NOMO-1 treated with dmso at 0.1 percent for 144 hours (cell line): ENCODE measurements at regions not wholly inside any gene's neighbourhood (a gene's known extent, or its start where the extent isn't known, plus 50 kb on each side); places are given as distances from the start of the nearest gene placed in this dataset.

Experiments used
- DNase-seq: peaks from one replicate; lab custom pipeline; 2025; ENCODE audit not compliant: unreplicated experiment; lab: John Stamatoyannopoulos, UW

DNA sequence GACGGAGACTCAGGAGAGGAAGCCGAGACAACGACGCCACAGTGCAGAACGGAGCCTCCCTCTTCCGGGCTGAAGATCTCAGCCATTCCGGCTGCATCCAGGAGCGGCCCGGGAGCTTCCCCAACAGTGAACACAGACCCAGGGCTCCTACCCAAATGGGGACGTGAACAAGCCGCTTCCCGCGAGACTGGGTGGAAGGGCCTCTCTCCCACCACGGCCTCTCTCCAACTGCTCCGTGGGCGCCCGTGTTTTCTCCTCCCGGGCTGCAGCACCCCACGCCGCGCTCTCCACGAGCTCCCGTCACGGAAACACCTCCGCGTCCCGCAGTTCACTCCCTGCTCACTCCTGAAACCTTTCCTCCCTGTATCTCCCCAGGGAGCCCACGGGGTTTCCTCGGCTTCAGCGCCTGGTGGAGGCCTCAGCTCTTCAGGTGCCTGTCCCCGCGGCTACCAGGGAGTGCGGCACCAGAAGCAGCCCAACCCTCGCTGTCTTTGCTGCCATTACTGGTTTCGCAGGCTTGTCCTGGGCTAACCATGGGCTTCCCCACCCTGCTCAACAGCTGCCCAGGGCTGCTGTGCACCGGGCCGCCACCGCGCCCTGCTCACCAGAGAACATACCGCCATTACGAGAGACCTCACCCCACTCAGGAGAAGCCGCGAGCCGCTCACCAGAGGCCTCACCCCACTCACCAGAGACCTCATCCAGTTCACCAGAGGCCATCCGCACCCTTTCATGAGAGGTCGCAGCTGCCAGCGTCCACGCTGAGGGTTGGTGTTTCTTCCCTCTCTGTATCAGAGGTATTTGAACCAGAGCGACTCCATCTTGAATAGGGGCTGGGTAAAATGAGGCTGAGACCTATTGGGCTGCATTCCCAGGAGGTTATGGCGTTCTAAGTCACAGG is 922.8 kb downstream of the QKI start:
- DNase-seq: no peak

DNA sequence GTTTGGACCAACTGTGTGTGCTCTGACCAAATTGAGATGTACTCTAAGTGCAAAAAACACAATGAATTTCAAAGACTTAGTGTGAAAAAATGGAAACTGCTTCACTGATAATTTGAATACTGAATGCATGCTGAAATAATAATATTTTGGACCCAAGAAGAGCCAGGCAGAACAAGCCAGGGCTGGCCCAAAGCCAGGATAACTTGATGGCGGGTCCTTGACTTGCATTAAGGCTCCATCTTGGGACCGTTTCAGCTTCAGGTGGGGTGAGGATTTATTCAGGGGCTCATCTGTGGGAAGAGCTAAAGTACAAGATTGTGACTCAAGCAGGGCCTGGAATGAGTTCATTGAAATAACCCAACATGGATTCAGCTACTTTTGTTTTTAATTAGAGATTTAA is 921.9 kb downstream of the QKI start:
- DNase-seq: no peak

DNA sequence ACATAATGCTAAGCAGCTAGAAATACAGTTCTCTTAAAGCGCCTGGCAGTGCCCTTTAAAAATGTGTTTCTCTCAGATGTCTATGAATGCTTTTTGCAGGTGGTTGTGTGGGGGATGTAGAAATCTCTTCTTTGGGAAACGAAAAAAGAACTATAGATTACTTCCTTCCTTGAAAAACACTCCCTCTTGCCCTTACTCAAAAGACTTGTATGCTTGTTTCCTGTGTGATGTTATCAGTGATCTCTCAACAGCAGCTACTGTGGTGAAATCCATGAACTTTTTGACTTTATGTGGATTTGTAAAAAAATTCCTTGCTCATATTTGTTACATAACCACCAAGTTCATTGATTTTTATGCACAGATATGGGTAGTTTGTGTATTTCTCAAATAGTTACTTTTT is 916.5 kb downstream of the QKI start:
- no peak for DNase-seq

DNA sequence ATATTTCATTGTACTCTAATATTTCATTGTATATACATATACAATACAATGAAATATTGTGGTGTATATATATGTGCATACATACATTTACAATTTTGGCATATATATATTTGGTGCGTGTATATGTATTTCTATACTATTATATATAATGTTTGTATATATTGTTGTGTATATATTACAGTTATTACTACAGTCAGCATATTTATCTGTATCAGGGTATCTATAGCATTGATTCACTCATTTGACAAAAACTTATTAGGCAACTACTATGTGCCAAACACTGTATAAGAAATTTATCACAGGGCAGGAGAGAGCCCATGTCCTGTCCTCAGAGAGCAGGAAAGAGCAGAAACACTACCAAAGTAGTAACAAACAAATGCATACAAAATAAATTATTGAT is 910.6 kb downstream of the QKI start:
- no peak for DNase-seq

DNA sequence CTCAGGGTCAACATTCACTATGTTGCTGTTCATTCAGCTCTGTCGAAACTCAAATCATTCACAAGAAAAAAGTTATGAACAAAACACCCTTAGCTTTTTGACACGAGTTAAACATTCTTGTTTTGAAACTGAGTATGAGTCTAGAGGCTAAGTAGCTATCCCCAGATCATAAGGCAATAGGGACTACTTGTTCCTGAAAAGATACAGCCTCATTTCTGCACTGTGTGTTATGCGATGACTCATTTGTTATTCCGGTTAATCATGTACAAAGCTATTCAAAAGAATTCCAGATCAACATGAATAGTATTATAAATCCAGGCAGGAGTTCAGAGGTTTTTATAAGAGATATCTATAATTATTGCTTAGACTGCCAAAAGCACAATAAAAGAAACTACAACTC is 908.0 kb downstream of the QKI start:
- DNase-seq: no peak

DNA sequence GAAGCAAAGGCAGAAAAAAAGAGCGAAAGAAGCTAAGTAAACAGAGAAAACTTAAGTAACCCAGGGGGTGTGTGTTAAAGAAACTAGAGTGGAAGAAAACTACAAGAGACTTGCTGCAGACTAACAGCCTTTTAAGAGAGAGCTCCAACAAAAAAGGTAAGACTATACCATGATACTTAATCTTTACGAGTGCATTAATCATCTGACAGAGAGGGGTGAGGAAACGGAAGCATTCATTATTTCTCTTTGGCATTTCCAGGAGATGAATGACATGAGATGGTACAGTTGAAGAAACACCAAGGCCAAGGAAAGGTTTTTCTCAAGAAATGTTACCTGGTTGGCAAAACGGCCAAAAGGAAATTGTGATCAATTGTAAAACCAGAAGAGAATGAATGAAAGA is 906.8 kb downstream of the QKI start:
- DNase-seq: no peak

DNA sequence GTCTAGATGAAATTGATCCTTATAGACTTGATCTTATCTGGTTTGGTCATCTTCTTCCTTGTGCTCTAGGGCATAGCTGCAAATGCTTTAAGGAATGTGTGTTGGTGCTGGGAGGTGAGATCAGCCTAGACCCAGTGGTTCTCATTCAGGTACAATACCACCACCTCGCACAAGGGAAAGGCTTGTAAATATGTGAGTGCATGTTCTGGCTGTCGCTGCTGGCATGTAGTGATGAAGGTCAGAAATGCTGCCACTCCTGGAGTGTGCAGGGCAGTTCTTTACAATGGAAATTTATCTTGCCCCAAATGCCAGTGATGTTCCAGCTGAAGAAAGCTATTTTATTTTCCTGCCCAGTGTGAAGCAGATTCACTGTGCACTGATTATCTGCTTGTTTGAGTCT is 900.9 kb downstream of the QKI start:
- DNase-seq: no peak

DNA sequence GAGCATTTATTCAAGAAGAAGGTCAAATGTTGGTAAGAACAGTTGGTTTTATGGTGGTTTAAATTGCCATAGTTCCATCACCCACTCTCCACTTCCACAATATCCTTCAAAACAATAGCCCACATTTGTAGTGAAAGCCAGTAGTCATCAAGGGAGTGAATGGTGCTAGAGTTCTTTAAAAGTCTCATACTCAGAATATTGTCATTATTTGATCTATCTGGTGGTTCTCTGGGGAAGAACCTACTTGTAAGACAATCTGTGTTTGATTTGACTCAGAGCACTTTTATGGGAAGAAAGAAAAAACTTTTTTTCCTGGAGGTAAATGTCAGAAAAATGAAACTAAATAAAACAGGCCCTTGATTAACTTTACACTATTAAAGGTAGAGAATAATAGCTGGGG is 893.8 kb downstream of the QKI start:
- DNase-seq: no peak

DNA sequence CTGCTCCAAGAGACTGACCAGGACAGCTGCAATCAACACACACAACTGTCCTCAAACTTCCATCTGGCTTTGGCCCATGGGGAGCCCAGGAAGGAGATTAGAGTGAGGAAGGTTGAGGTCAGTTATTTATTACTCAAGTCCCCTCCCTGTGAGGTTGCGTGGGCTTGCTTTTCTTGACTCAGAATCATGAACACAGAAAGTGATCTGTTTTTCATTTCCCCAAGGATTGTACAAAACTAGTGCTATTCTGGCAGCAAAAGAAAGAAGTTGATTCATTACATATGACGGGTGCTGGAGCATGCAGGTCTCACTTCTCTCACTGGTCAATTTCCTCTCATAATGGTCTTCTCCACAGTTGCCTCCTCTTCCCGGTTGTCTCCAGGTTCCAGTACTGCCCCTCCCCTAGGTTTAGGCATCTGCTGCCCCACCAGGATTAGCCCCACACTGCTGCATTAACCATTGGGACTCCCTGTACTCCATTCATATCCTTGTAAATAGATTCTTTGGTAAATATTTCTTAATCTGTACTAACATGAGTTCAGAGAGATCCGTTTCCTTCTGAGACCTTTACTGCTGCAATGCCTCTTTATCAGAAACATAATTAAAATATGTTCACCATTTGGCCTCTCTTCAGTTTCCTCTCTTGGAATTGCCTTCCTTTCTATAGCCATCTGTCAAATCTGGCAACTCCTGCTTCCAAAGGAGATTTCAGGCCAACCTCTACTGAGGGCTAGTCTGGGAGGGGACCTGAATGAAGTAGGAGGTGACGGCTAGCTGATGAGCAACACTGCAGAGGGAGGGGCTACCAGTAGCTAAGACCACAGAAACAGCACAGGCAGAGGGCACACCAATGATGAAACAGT is 888.8 kb downstream of the QKI start:
- no peak for DNase-seq

DNA sequence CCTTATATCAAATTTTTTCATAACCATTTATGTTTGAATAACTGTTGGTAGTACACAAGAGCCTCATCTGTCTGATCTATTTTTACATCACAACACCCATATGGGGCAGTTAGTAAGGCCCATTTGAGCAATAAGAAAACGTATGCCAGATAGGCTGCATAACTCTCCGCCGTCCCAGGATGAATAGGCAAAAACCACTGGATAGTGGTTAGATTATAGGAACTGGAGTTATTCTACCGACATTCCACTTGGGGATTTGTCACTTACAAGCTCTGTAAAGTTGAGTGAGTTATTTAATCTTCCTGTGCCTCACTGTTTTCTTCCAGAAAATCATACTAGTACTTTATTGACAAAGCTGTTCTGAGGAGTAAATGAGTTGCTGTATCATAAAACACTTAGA is 881.9 kb downstream of the QKI start:
- DNase-seq: no peak

DNA sequence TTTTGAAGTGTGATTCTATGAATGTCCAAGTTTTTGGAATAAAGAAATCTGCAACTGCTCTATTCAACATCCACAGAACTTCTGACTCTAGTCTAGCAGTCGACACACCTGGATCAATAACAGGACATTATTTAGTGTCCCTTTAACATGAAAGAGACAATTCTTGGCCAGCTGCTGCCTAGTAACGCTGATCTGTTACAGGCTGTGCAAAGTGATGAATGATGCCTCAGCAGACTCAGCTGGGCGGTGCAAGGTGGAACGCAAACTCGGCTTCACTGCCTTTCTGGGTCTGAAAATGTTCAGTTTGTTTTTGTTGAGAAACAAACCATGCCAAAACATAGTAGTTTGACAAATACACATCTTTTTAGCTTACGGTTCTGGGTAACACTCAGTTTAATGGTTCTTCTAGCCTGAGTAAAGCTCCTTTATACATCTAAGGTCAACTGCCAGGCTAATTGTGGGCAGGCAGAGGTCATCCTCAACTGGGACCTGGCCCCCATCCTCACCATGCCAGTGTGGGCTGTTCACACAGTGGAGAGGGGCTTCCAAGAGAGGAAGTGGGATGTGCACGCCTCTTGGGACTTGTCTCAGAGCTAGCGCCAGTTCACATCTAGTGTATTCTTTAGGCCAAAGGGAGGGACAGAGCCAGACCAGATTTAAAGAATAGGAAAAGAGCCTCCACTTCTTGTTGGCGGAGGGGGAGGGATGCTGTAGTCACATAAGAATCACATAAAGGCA is 879.7 kb downstream of the QKI start:
- DNase-seq: no peak

DNA sequence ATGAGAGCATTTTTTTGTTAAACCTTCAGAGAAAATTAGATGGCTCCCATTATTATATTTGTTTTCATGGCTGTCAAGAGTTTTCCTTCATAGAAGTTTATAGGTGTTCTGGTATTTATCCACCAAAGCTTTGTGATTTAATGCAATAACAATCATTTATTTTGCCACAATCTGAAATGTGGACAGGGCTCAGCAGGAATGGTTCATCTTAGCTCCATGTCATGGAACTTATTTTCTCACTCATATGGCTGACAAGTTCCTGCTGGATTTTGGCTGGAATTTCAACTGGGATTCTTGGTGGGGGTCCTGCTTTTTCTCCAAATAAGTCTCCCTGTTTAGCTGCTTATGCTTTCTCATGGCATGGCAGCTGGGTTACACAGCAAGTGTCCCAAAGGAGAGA is 876.7 kb downstream of the QKI start:
- no peak for DNase-seq

DNA sequence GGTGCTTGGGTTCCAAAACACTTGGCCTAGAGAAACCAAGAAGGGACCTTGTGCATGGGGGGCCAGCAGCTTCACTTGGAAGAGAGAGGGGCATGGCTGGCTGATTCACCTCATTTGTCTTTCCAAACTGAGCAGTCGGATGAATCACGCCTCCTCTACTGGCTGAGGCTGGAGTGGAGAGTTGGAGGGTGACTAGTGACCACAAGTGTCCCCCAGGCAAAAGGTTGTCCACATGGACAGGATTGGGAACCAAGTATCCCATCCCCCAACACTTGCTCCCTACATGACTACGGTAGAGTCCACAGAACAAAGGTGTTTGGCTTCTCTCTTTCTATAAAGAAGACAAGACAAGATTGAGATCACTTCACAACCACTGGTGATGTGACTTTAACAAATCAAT is 875.6 kb downstream of the QKI start:
- DNase-seq: no peak

DNA sequence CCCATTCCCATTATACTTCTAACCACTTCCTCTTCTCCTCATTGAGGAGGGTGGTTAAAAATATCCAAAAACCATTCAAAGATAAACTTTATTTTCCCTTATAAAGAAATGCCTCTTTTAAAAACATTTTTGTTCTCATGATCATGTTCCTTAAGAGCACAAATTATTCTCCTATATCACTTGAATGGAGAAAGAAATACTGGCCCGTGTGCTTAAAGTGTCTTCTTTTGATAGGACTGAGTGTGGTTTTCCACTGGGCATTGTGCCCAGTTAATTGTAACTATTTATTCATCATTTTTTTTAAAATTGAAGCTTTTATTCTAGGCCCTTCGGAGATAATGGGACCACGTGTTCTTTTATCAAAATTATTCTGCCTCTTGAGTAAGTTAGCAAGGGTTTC is 871.5 kb downstream of the QKI start:
- no peak for DNase-seq

DNA sequence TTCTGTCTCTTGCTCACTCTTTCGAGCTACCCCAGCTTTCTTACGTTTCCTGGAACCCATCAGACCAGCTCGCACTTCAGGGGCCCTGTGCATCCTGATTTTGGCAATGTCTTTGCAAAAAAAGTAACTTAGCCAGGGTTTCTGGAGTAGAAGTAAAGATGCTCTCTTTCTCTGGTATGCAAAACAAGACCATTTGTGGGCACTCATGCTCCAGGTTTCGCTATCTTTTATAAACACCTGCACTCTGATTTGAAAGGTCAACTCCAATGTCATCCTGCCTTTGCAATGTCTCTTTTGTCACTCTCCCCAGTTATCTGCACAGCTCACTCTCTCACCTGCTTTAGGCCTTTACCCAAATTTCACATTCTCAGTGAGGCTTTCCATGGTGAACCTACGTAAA is 869.1 kb downstream of the QKI start:
- no peak for DNase-seq

DNA sequence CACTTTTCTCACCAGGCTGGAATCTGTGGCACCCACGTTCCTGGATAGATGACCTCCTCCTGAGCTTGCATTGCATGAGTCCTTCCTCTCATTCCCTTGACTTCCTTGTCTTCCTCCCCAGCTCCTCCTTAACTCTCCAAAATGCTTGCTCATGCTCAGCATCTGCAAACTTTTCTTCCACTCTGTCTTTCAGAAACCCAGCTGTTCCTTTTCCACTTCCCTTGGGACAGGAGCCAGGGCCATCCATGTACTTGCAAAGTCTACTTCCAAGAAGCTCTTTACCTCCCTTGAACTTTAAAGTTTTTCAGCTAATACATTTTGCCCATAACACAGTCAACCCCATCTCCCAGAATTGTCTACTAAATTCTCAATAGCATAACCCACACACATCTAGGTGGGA is 861.7 kb downstream of the QKI start:
- DNase-seq: no peak

DNA sequence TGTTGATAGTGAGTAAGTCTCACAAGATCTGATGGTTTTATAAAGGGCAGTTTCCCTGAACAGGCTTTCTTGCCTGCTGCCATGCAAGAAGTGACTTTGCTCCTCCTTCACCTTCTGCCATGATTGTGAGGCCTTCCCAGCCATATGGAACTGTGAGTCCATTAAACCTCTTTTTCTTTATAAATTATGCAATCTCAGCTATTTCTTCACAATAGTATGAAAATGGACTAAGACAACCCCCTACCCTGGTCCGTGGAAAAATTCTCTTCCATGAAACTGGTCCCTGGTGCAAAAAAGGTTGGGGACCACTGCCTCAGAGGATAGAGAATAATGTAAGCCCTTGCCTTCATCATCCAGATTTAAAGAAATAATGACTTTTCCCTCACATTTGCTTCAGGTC is 861.3 kb downstream of the QKI start:
- no peak for DNase-seq

DNA sequence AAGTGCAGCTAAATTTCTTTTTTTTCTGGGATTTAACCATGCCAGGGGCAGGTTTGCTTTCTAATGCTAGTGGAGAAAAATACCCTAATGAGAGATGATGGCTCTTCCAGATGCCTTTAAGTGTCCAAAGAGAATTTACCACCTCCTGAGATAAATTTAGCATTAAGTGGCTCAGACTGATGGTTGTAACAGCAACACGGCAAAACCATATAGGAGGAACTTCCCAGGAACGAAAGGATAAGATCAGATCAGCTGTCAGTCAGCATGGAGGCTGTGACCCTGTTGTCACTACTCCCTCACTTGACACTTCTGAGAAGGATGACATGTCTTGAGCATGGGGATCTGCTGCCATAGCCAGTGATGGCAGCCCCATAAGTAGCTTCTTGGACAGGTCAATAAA is 860.0 kb downstream of the QKI start:
- DNase-seq: no peak

DNA sequence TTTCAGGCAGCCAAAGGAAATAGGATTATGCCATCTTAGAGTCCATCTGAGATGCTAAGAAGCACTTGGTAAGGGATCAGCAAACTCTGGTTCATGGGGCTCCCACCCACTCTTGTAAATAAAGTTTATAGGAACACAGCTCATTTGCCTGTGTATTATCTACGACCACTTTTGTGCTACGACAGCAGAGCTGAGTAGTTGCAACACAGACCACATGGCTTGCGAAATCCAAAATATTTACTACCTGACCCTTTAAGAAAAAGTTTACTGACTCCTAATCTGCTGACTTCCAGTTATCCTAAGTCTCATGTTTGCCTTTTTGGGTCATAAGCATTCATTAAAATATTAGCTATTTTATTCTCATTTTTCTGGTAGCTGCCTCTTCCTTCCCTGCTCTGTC is 859.0 kb downstream of the QKI start:
- no peak for DNase-seq

DNA sequence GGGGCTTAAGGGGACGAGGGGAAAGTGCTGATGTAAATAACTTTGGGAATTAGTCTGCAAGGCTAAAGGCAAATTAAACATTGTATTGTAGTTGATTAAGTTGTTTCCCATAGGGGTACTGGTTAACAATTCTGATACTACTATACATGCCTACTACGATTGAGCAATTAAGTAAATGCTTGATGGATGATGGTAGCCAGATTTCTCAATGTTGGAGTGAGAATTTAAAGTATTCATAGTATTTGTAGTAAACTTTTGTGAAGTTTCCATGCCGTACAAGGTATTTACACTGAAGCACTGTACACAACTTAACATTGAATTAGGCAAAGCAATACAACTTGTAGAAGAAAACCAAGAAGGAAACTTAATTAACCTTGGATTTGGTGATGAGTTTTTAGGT is 852.3 kb downstream of the QKI start:
- no peak for DNase-seq

DNA sequence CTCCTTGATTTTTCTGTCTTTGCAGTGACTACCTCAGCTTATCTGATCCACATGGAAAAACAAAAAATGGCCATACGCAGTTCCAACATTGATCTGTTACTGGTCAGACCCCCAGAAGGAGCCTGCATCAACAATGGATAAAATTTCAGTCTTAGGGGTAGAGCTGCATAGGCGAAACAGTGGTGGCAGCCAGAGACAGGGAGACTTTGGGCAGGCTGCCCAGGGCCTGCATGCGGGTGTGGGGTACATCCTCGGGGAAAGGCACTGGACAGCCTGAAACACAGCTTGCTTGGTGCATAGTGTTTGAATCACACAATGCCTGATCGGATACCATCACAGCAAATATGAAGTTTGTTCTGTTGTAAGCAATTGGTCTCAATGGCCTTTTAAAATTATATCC is 847.8 kb downstream of the QKI start:
- DNase-seq: no peak

DNA sequence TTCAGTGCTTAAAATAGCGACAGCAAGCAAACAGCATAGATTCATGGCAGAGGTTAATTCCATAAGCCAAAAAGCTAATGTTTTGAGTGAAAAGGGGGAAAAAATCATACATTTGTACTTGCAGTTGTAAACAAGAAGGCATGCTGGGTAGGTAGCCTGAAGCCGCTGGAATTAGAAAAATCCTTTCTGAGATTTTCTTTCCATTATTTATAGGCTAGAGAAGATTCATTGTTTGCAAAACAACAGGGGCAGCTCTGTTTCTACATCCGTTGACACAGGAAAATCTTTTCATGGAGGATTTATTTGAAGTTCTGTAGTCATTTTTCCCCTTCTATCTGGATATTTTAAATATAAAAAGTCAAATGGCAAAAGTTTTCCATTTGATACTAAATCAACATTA is 843.9 kb downstream of the QKI start:
- DNase-seq: no peak
